ENCODE measurements at regions not wholly inside any gene's neighbourhood (a gene's known extent, or its start where the extent isn't known, plus 50 kb on each side); places are given as distances from the start of the nearest gene placed in this dataset.

- no peak overlapping the region for H2AFZ ChIP-seq (ENCODE audit: low read length)
- no peaks in the 10 kb centered on the region for H4K20me1 ChIP-seq (ENCODE audit: insufficient read depth, low read length)
- H3K4me1 ChIP-seq (ENCODE audit: insufficient read depth, low read length, severe bottlenecking), result no peaks in the 10 kb centered on the region
- no peaks in the 10 kb centered on the region for H3F3A ChIP-seq (ENCODE audit: insufficient read depth, low read length)
- no peak overlapping the region for H3K27ac ChIP-seq (ENCODE audit: low read depth, low read length, poor library complexity, severe bottlenecking)
- H3K36me3 ChIP-seq (ENCODE audit: insufficient read depth, low read length), result no peaks in the 10 kb centered on the region
- no peak overlapping the region for H3K9ac ChIP-seq (ENCODE audit: low read length)
- no peaks in the 10 kb centered on the region for H3K27me3 ChIP-seq (ENCODE audit: insufficient read depth, low read length)
- no peaks in the 10 kb centered on the region for H3K9me3 ChIP-seq (ENCODE audit: low read length)
- H3K9me2 ChIP-seq (ENCODE audit: low read depth, low read length), result no peaks in the 10 kb centered on the region
- H3K79me2 ChIP-seq (ENCODE audit: insufficient read depth, low read length), result no peaks in the 10 kb centered on the region
- H3K4me3 ChIP-seq (ENCODE audit: low read depth, low read length, poor library complexity, severe bottlenecking), result no peak overlapping the region
- no peak overlapping the region for H3K4me2 ChIP-seq (ENCODE audit: low read length)
- TF ChIP-seq CTCF (IDR thresholded peaks at IDR 0.05; ENCODE audit: low read length) (no peak), EZH2 (IDR thresholded peaks at IDR 0.05; ENCODE audit: borderline replicate concordance, low read length) (no peak)
Observed at GRCh38 chr6:115612796-115613479, 447.8 kb downstream of the FRK start.

GRCh38 chr6:115612216-115612615 lies 448.5 kb downstream of the FRK start:
- Histone ChIP-seq H3K9me2 (ENCODE audit: low read depth, low read length) (no peaks in the 10 kb centered on the region), H3K36me3 (ENCODE audit: insufficient read depth, low read length) (no peaks in the 10 kb centered on the region), H3K9me3 (ENCODE audit: low read length) (no peaks in the 10 kb centered on the region), H3K27me3 (ENCODE audit: insufficient read depth, low read length) (no peaks in the 10 kb centered on the region), H3K9ac (ENCODE audit: low read length) (no peak overlapping the region), H3K79me2 (ENCODE audit: insufficient read depth, low read length) (no peaks in the 10 kb centered on the region), H3K4me2 (ENCODE audit: low read length) (no peak overlapping the region), H3K4me1 (ENCODE audit: insufficient read depth, low read length, severe bottlenecking) (no peaks in the 10 kb centered on the region), H3K4me3 (ENCODE audit: low read depth, low read length, poor library complexity, severe bottlenecking) (no peak overlapping the region), H3F3A (ENCODE audit: insufficient read depth, low read length) (no peaks in the 10 kb centered on the region), H4K20me1 (ENCODE audit: insufficient read depth, low read length) (no peaks in the 10 kb centered on the region), H3K27ac (ENCODE audit: low read depth, low read length, poor library complexity, severe bottlenecking) (no peak overlapping the region), H2AFZ (ENCODE audit: low read length) (no peak overlapping the region)
- TF ChIP-seq CTCF (IDR thresholded peaks at IDR 0.05; ENCODE audit: low read length), result no peak
- no peak for TF ChIP-seq EZH2 (IDR thresholded peaks at IDR 0.05; ENCODE audit: borderline replicate concordance, low read length)

GRCh38 chr6:115610696-115611095 lies 450.0 kb downstream of the FRK start:
- Histone ChIP-seq H3K4me2 (ENCODE audit: low read length) (no peak overlapping the region), H3K9me3 (ENCODE audit: low read length) (no peaks in the 10 kb centered on the region), H3K79me2 (ENCODE audit: insufficient read depth, low read length) (no peaks in the 10 kb centered on the region), H3K4me1 (ENCODE audit: insufficient read depth, low read length, severe bottlenecking) (no peaks in the 10 kb centered on the region), H3K9me2 (ENCODE audit: low read depth, low read length) (no peaks in the 10 kb centered on the region), H4K20me1 (ENCODE audit: insufficient read depth, low read length) (no peaks in the 10 kb centered on the region), H2AFZ (ENCODE audit: low read length) (no peak overlapping the region), H3K36me3 (ENCODE audit: insufficient read depth, low read length) (no peaks in the 10 kb centered on the region), H3K27ac (ENCODE audit: low read depth, low read length, poor library complexity, severe bottlenecking) (no peak overlapping the region), H3K4me3 (ENCODE audit: low read depth, low read length, poor library complexity, severe bottlenecking) (no peak overlapping the region), H3K9ac (ENCODE audit: low read length) (no peak overlapping the region), H3F3A (ENCODE audit: insufficient read depth, low read length) (no peaks in the 10 kb centered on the region), H3K27me3 (ENCODE audit: insufficient read depth, low read length) (no peaks in the 10 kb centered on the region)
- TF ChIP-seq EZH2 (IDR thresholded peaks at IDR 0.05; ENCODE audit: borderline replicate concordance, low read length) (no peak), CTCF (IDR thresholded peaks at IDR 0.05; ENCODE audit: low read length) (no peak)

Data from OCI-LY1 (cell line).